AG10803 (cell line): ENCODE measurements at regions not wholly inside any gene's neighbourhood (a gene's known extent, or its start where the extent isn't known, plus 50 kb on each side); places are given as distances from the start of the nearest gene placed in this dataset.

ENCODE experiments used
- DNase-seq: peaks from one replicate; pipeline ENCODE4 v3.0.0; 2010; ENCODE audit warnings: low read depth
- H3K4me3 ChIP-seq: 2 replicates; pipeline ENCODE4 v1.5.1; 2011; ENCODE audit warnings: mild to moderate bottlenecking, low read length, control low read depth
- CTCF ChIP-seq: conservative IDR thresholded peaks from 2 replicates; pipeline ENCODE4 v1.5.1; 2011; ENCODE audit warnings: mild to moderate bottlenecking, low read length, control low read depth, inconsistent platforms

- TF ChIP-seq CTCF, result no peak
- DNase-seq, result no peak
- H3K4me3 ChIP-seq, result no peak overlapping the region
Measured at GRCh38 chr5:164728733-164729132, 1223.3 kb downstream of the MAT2B start.

DNA sequence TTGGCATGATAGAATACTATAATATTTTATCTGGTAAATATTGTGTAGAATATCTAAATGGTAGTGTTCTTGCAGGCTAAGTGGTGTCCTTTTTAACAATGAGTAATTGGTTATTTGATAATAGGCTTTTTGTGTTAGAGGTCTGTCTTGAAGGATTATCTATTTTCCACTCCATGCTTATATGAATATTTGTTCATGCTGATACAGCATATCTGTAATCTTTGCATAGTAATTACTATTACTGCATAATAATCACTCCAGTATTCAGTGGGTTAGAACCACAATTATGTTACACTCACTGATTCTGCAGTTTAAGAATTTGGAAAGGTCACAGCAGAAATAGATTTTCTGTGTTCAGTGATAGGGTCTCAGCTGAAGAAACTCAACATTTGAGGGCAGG lies 1229.9 kb downstream of the MAT2B start:
- no peak for TF ChIP-seq CTCF
- no peak overlapping the region for H3K4me3 ChIP-seq
- no peak for DNase-seq

DNA sequence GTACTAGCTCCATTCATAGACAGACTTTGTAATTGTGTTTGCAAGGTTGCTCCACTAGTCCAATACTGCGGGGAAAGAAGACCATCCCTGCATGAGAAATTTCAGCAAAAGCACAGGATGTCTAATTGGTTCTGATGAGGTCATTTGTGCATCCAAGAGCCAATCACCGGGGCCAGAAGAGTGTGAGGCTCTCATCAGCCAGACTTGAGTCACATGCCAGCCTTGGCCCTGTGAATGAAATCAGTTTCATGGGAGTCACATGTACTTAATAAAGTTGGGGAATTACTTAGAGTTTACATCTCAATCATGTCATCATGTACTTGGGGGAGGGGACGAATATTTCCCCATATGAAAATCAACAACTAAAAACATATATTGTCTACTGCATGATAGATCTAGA lies 1236.0 kb downstream of the MAT2B start:
- no peak for DNase-seq
- no peak for TF ChIP-seq CTCF
- no peak overlapping the region for H3K4me3 ChIP-seq

DNA sequence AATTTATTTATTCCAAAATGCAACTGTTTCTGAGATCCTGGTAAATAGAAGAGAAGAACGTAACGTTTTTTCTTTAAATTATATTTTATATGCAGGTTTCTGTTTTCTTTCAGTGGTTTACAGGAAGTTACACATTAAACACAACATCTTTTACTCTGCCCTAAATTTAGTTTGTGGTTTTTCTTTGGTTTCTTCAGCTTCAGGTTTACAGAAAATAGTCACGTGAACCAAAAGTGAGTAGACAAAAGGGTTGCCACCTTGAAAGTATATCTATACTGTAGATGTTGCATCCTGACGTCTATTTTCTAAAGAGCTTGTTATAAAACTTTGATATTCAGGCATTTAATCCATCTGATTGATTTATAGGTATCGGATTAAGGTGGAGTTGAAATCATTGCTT lies 1236.6 kb downstream of the MAT2B start:
- DNase-seq, result no peak
- no peak overlapping the region for H3K4me3 ChIP-seq
- TF ChIP-seq CTCF, result no peak

GRCh38 chr5:164746723-164747122 lies 1241.3 kb downstream of the MAT2B start:
- no peak overlapping the region for H3K4me3 ChIP-seq
- DNase-seq, result no peak
- no peak for TF ChIP-seq CTCF

DNA sequence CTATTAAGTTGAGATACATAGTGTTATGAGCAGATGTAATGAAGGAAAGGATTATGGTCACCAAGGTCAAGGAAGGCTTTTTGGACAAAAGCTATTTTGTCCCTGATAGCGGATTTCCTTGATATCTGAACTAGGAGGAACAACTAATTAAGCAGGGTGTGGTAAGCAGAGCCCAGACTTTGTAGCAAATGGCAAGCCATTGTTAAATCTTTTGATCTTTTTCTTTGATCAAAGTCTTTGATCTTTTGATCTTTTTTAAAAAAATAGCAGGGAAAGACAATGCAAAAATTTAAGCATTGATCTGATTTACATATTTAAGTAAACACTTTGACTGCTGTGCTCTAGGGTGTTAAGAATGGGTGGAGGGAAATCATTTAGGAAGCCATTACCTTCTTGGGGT lies 1242.0 kb downstream of the MAT2B start:
- H3K4me3 ChIP-seq, result no peak overlapping the region
- no peak for DNase-seq

DNA sequence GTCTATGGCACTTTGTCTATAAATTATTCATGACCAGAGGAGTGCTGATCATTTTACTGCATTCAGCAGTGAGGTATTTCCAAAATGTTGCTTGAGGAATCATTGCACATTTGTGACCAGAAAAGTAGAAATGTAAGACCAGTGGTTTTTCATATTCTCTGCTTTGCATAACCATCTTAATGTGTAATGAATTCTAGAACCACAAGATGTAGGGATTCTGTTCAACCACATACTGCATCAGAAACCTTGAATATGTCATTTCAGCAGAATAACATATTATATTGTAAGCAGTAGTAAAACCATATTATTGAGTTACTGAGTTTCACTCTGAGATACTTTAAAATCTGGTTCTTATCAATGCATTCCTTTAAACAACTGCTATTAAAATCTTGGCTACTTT lies 1243.4 kb downstream of the MAT2B start:
- DNase-seq, result no peak
- TF ChIP-seq CTCF, result no peak
- no peak overlapping the region for H3K4me3 ChIP-seq

More for the DNA sequence above, 1242.0 kb downstream of the MAT2B start:
- no peak for TF ChIP-seq CTCF
